ENCODE measurements at regions not wholly inside any gene's neighbourhood (a gene's known extent, or its start where the extent isn't known, plus 50 kb on each side); places are given as distances from the start of the nearest gene placed in this dataset.

- TF ChIP-seq CTCF (IDR thresholded peaks at IDR 0.05) (no peak), POLR2A (IDR thresholded peaks at IDR 0.05) (no peak)
These were observed 429.4 kb downstream of the TFAP2A start for GRCh38 chr6:9985481-9985880.
